WERI-Rb-1 (cell line): ENCODE measurements at regions not wholly inside any gene's neighbourhood (a gene's known extent, or its start where the extent isn't known, plus 50 kb on each side); places are given as distances from the start of the nearest gene placed in this dataset.
"Not testable (repeated sequence)": the region's sequence is repeated elsewhere in the genome, so short reads cannot be mapped to it uniquely, and the experiment has no call there.

Experiments
- DNase-seq: peaks from one replicate; pipeline ENCODE4 v3.0.0-alpha.2; 2020
- H3K27ac ChIP-seq: fragments of 250-450 bp; sonication (Bioruptor Pico); 2 replicates; pipeline ENCODE4 v1.5.1; 2020; ENCODE audit warnings: mild to moderate bottlenecking, moderate library complexity
- H3K27me3 ChIP-seq: fragments of 250-450 bp; sonication (Bioruptor Pico); 2 replicates; pipeline ENCODE4 v1.5.1; 2021; ENCODE audit warnings: mild to moderate bottlenecking, low read depth, moderate library complexity; ENCODE audit not compliant: insufficient read depth, severe bottlenecking
- H3K36me3 ChIP-seq: fragments of 250-450 bp; sonication (Bioruptor Pico); 2 replicates; pipeline ENCODE4 v1.5.1; 2020; ENCODE audit warnings: mild to moderate bottlenecking, moderate library complexity
- H3K4me3 ChIP-seq: 2 replicates; pipeline ENCODE4 v1.5.1; 2011; ENCODE audit warnings: low read depth, mild to moderate bottlenecking, control low read depth, low read length
- H3K9me3 ChIP-seq: fragments of 250-450 bp; sonication (Bioruptor Pico); 2 replicates; pipeline ENCODE4 v1.5.1; 2021; ENCODE audit warnings: mild to moderate bottlenecking, moderate library complexity; ENCODE audit not compliant: severe bottlenecking
- TF ChIP-seq, protein P1 (sequence below): IDR thresholded peaks from 2 replicates; pipeline ENCODE4 v1.5.1; 2011; ENCODE audit warnings: low read depth, mild to moderate bottlenecking, control low read depth, inconsistent platforms, low read length

- no peaks in the 10 kb centered on the region for H3K9me3 ChIP-seq
- TF ChIP-seq, protein P1, sequence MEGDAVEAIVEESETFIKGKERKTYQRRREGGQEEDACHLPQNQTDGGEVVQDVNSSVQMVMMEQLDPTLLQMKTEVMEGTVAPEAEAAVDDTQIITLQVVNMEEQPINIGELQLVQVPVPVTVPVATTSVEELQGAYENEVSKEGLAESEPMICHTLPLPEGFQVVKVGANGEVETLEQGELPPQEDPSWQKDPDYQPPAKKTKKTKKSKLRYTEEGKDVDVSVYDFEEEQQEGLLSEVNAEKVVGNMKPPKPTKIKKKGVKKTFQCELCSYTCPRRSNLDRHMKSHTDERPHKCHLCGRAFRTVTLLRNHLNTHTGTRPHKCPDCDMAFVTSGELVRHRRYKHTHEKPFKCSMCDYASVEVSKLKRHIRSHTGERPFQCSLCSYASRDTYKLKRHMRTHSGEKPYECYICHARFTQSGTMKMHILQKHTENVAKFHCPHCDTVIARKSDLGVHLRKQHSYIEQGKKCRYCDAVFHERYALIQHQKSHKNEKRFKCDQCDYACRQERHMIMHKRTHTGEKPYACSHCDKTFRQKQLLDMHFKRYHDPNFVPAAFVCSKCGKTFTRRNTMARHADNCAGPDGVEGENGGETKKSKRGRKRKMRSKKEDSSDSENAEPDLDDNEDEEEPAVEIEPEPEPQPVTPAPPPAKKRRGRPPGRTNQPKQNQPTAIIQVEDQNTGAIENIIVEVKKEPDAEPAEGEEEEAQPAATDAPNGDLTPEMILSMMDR: no peak
- no peaks in the 10 kb centered on the region for H3K36me3 ChIP-seq
- H3K4me3 ChIP-seq: no peak overlapping the region
- H3K27me3 ChIP-seq: no peaks in the 10 kb centered on the region
- no peak for DNase-seq
- H3K27ac ChIP-seq: no peak overlapping the region
These were observed 313.2 kb upstream of the KAZN start for GRCh38 chr1:14285238-14285637.

GRCh38 chr1:14291182-14291581 is 307.3 kb upstream of the KAZN start:
- H3K9me3 ChIP-seq, H3K36me3 ChIP-seq, H3K27me3 ChIP-seq, H3K4me3 ChIP-seq, H3K27ac ChIP-seq: not testable (repeated sequence)
- peak; percentile 30 for DNase-seq

DNA sequence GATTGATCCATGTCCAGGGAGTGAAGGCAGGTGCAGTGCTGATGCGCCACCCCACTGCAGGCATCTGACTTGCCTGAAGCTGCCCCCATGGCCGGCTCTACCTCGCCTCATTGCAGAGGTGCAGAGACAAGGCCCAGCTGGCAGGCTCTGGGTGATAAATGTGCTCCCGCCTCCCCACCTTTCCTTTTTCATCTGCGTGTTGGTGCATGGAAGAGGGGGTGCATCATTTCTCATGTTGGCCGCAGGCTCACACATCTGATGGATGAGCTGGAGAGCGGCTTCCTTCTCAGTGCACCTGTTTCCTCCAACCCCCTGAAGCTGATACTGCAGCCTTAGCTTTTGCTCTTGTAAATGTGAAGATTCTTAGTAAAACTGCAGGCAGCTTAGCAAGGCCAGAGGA is 306.0 kb upstream of the KAZN start:
- TF ChIP-seq, protein P1: no peak
- H3K36me3 ChIP-seq: no peaks in the 10 kb centered on the region
- no peak overlapping the region for H3K4me3 ChIP-seq
- DNase-seq: no peak
- H3K27me3 ChIP-seq: peaks cover 2% of the 10 kb centered on the region
- H3K27ac ChIP-seq: no peak overlapping the region
- H3K9me3 ChIP-seq: no peaks in the 10 kb centered on the region

GRCh38 chr1:14294006-14294405 is 304.5 kb upstream of the KAZN start:
- H3K36me3 ChIP-seq: no peaks in the 10 kb centered on the region
- no peak overlapping the region for H3K4me3 ChIP-seq
- no peak for DNase-seq
- TF ChIP-seq, protein P1: no peak
- peaks cover 2% of the 10 kb centered on the region for H3K27me3 ChIP-seq
- no peaks in the 10 kb centered on the region for H3K9me3 ChIP-seq
- no peak overlapping the region for H3K27ac ChIP-seq

DNA sequence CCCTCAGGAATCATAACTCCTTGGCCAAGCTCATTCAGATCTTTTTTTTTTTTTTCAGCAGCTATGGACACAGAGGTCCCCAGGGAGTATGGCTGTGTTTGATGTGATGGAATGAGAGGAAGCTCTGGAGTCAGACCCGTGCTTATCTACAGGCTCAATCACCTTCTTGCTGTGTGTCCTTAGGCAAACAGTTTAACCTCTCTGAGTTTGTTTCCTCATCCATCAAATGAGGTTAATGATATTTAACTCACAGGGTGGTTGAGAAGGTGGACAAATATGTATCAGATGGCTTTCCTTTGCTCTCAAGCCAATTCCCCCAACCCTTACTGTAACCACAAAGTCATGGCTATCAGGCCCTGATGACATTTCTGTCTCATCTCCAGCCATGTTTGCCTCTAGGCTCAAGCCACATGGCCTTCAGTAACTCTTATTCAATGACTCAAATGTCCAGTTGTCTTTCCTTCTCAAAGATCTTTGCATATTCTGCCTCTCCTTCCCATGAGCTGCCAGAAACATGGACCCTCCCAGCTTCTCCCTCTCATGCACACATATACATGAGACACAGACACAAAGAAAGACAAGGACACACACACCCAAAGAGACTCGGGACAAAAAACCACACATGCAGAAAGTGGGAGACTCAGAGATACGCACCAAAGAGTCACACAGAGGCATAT is 303.5 kb upstream of the KAZN start:
- no peak overlapping the region for H3K27ac ChIP-seq
- DNase-seq: no peak
- peaks cover 10% of the 10 kb centered on the region for H3K27me3 ChIP-seq
- H3K36me3 ChIP-seq: no peaks in the 10 kb centered on the region
- TF ChIP-seq, protein P1: no peak
- H3K9me3 ChIP-seq: peaks cover 2% of the 10 kb centered on the region
- H3K4me3 ChIP-seq: no peak overlapping the region

DNA sequence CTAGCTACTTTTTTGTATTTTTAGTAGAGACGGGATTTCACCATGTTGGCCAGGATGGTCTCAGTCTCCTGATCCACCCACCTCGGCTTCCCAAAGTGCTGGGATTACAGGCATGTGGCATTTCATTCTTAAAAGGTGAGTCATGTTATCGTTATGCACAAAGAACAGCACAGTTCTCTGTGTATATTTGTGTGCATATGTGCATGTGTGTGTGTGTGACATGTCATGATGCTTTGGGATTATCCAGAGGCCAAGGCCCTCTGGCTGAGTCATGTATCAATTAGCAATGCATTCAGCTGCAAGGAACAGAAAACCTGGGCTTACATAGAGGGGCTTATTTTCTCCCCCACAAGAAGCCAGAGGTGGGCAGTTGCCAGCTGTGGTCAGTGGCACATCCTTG is 301.7 kb upstream of the KAZN start:
- TF ChIP-seq, protein P1: no peak
- peaks cover 25% of the 10 kb centered on the region for H3K27me3 ChIP-seq
- no peak for DNase-seq
- no peak overlapping the region for H3K27ac ChIP-seq
- no peaks in the 10 kb centered on the region for H3K36me3 ChIP-seq
- peaks cover 2% of the 10 kb centered on the region for H3K9me3 ChIP-seq
- H3K4me3 ChIP-seq: no peak overlapping the region
